ENCODE measurements at regions not wholly inside any gene's neighbourhood (a gene's known extent, or its start where the extent isn't known, plus 50 kb on each side); places are given as distances from the start of the nearest gene placed in this dataset.
A peak's percentile ranks its signal among the peaks of the same experiment; 100 is the strongest.

DNA sequence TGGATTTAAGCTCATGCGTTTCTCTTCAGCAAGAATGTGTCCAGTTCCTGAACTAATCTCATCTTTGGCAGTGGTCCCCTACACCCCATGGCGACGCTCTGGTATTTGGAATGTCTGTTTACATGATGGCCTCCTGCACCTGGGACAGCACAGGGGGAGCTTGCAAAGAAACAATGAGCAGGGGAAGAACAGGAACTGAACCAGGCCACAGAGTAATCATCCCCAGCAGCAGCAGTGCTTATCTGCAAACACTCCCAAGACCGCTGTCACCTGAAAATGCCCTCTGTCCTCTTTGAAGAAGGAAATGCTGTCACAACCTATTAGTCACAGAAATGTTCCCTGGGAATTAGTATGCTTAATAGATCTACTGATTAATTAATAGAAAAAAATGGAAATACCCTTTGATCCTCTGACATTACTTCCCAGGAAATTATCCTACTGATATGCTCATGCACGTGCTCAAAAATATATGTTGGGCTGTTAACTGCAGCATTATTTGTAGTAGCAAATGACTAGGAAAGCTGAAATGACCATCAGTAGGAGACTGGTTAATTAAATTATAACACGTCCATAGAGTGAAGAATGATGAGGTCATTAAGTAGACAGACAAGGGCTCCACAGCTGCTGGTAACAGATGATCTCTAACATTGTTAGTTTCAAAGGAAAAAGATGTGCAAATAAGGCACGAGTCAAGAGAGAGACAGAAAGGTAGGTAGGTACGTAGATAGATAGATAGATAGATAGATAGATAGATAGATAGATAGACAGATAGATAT lies 279.3 kb upstream of the FLRT2 start:
- no peaks in the 10 kb centered on the region for H3K27me3 ChIP-seq
- H4K20me1 ChIP-seq (ENCODE audit: insufficient read depth, poor library complexity, severe bottlenecking), result no peaks in the 10 kb centered on the region
- H3K9me3 ChIP-seq (ENCODE audit: low read depth), result no peaks in the 10 kb centered on the region
- peak; percentile 48 for DNase-seq (ENCODE audit: low spot score)
- no peaks in the 10 kb centered on the region for H3K9me2 ChIP-seq (replicated peaks; ENCODE audit: insufficient read depth)
- no peak overlapping the region for H3K27ac ChIP-seq
- no peaks in the 10 kb centered on the region for H3K79me2 ChIP-seq
- H3K4me1 ChIP-seq (ENCODE audit: insufficient read depth), result peaks cover 6% of the 10 kb centered on the region
- no peak overlapping the region for H3K4me3 ChIP-seq
- TF ChIP-seq EZH2phosphoT487 (IDR thresholded peaks at IDR 0.05; ENCODE audit: low read depth, severe bottlenecking, unreplicated experiment), result no peak
- no peak for TF ChIP-seq EZH2 (IDR thresholded peaks at IDR 0.05; ENCODE audit: borderline replicate concordance)
- no peak for TF ChIP-seq CTCF (IDR thresholded peaks at IDR 0.05; ENCODE audit: poor library complexity)
- WGBS (ENCODE audit: low lambda C conversion rate, missing lambda C conversion rate), result 41% methylated on average over 8 of the region's 8 CpGs
- H2AFZ ChIP-seq, result no peak overlapping the region
- H3K36me3 ChIP-seq (replicated peaks; ENCODE audit: insufficient read depth, low read depth), result no peaks in the 10 kb centered on the region
- no peak overlapping the region for H3K4me2 ChIP-seq

DNA sequence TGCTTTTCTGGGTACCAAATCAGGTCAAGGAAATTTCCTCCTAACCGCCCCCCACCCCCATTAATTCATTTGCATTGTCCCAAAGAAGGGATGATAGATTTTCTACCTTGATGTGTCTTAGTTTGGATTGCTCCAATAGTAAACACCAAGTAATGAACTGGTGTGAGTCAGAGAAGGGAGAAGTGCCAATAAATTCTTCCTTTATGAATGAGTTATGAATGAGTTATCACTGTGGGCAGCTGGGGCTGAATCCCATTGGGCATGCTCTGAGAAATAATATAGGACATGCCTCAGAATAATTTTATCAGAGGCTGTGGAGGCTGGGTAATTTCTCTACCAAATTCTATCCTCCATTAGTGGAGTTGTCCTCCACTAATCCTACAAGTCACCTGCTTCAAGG lies 277.9 kb upstream of the FLRT2 start:
- TF ChIP-seq EZH2phosphoT487 (IDR thresholded peaks at IDR 0.05; ENCODE audit: low read depth, severe bottlenecking, unreplicated experiment) (no peak), CTCF (IDR thresholded peaks at IDR 0.05; ENCODE audit: poor library complexity) (no peak), EZH2 (IDR thresholded peaks at IDR 0.05; ENCODE audit: borderline replicate concordance) (no peak)
- Histone ChIP-seq H4K20me1 (ENCODE audit: insufficient read depth, poor library complexity, severe bottlenecking) (no peaks in the 10 kb centered on the region), H2AFZ (no peak overlapping the region), H3K36me3 (replicated peaks; ENCODE audit: insufficient read depth, low read depth) (no peaks in the 10 kb centered on the region), H3K79me2 (no peaks in the 10 kb centered on the region), H3K4me1 (ENCODE audit: insufficient read depth) (peaks cover 6% of the 10 kb centered on the region), H3K9me2 (replicated peaks; ENCODE audit: insufficient read depth) (no peaks in the 10 kb centered on the region), H3K4me3 (no peak overlapping the region), H3K27me3 (no peaks in the 10 kb centered on the region), H3K4me2 (no peak overlapping the region), H3K27ac (no peak overlapping the region), H3K9me3 (ENCODE audit: low read depth) (no peaks in the 10 kb centered on the region)
- WGBS (ENCODE audit: low lambda C conversion rate, missing lambda C conversion rate), result 100% methylated on average over 1 of the region's 1 CpG
- DNase-seq (ENCODE audit: low spot score), result no peak

GRCh38 chr14:85254711-85255110 lies 275.2 kb upstream of the FLRT2 start:
- Histone ChIP-seq H3K4me1 (ENCODE audit: insufficient read depth) (no peaks in the 10 kb centered on the region), H4K20me1 (ENCODE audit: insufficient read depth, poor library complexity, severe bottlenecking) (no peaks in the 10 kb centered on the region), H3K4me3 (no peak overlapping the region), H3K79me2 (no peaks in the 10 kb centered on the region), H2AFZ (no peak overlapping the region), H3K9me3 (ENCODE audit: low read depth) (no peaks in the 10 kb centered on the region), H3K36me3 (replicated peaks; ENCODE audit: insufficient read depth, low read depth) (no peaks in the 10 kb centered on the region), H3K27ac (no peak overlapping the region), H3K4me2 (no peak overlapping the region), H3K9me2 (replicated peaks; ENCODE audit: insufficient read depth) (no peaks in the 10 kb centered on the region), H3K27me3 (no peaks in the 10 kb centered on the region)
- DNase-seq (ENCODE audit: low spot score), result no peak
- TF ChIP-seq CTCF (IDR thresholded peaks at IDR 0.05; ENCODE audit: poor library complexity) (no peak), EZH2 (IDR thresholded peaks at IDR 0.05; ENCODE audit: borderline replicate concordance) (no peak), EZH2phosphoT487 (IDR thresholded peaks at IDR 0.05; ENCODE audit: low read depth, severe bottlenecking, unreplicated experiment) (no peak)
